A673 (cell line): ENCODE measurements at regions not wholly inside any gene's neighbourhood (a gene's known extent, or its start where the extent isn't known, plus 50 kb on each side); places are given as distances from the start of the nearest gene placed in this dataset.

Experiments
- EZH2 ChIP-seq: fragments of 200-600 bp; sonication (generic); IDR thresholded peaks from 2 replicates; pipeline ENCODE4 v1.6.1; 2017; ENCODE audit warnings: borderline replicate concordance, low read depth, mild to moderate bottlenecking, mixed read lengths, antibody characterized with exemption, low read length; ENCODE audit not compliant: poor library complexity, severe bottlenecking
- TF ChIP-seq, protein P1 (sequence below): fragments of 300-800, 200-600 bp; sonication (generic); conservative IDR thresholded peaks from 2 replicates; pipeline ENCODE4 v1.5.1; 2017; ENCODE audit warnings: low read depth, mild to moderate bottlenecking, antibody characterized with exemption, low read length, moderate library complexity, mixed read lengths

DNA sequence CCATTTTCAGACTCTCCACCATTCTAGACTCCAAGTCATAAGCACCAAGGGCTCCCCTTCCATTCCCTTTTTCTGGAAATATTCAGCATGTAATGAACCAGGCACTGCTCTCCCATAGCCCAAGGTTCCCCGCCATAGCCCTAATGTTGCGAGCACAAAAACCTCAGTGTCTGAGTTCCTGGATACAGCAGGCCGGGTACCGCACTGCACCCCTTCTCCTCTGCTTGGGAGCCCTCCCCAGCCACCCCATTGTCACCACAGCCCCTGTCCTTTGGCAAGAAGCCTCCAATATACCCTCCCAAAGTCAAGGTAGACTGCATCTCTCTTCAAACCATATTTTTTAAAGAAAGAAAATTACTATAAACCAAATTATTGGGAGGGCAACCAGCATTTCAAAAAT, 1341.1 kb downstream of the BRD1 start:
- TF ChIP-seq, protein P1, sequence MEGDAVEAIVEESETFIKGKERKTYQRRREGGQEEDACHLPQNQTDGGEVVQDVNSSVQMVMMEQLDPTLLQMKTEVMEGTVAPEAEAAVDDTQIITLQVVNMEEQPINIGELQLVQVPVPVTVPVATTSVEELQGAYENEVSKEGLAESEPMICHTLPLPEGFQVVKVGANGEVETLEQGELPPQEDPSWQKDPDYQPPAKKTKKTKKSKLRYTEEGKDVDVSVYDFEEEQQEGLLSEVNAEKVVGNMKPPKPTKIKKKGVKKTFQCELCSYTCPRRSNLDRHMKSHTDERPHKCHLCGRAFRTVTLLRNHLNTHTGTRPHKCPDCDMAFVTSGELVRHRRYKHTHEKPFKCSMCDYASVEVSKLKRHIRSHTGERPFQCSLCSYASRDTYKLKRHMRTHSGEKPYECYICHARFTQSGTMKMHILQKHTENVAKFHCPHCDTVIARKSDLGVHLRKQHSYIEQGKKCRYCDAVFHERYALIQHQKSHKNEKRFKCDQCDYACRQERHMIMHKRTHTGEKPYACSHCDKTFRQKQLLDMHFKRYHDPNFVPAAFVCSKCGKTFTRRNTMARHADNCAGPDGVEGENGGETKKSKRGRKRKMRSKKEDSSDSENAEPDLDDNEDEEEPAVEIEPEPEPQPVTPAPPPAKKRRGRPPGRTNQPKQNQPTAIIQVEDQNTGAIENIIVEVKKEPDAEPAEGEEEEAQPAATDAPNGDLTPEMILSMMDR, result no peak
- TF ChIP-seq EZH2, result no peak
